PC-3 (cell line): ENCODE measurements at regions not wholly inside any gene's neighbourhood (a gene's known extent, or its start where the extent isn't known, plus 50 kb on each side); places are given as distances from the start of the nearest gene placed in this dataset.

ENCODE experiments used
- ATAC-seq: fragments of 200-7000 bp; cut with Tn5 transposase; 2 replicates; pipeline ENCODE4 v1.9.1; 2020; ENCODE audit warnings: mild to moderate bottlenecking, moderate library complexity
- BruUV-seq: library from RNA; stranded (reverse); fragments of 400-500 nt; replicated peaks from 2 replicates; lab custom pipeline; 2021; lab: Mats Ljungman, UMichigan
- CTCF ChIA-PET: fragments of 300-600 bp; sonication (Branson Sonifier 250); formaldehyde crosslinking; loops from one replicate; lab custom pipeline; 2022; ENCODE audit warnings: antibody characterized with exemption; lab: Charles Lee
- POLR2A ChIA-PET: fragments of 300-600 bp; sonication (Branson Sonifier 250); formaldehyde crosslinking; loops from one replicate; lab custom pipeline; 2022; ENCODE audit warnings: antibody characterized with exemption; ENCODE audit not compliant: unreplicated experiment; lab: Charles Lee
- DNase-seq: peaks from one replicate; pipeline ENCODE4 v3.0.0-alpha.2; 2015
- H2AFZ ChIP-seq: fragments of 300-600 bp; sonication (generic); 2 replicates; pipeline ENCODE4 v1.6.0; 2016; ENCODE audit warnings: antibody characterized with exemption, low read length
- H3F3A ChIP-seq: fragments of 300-600 bp; sonication (generic); one replicate; pipeline ENCODE4 v1.6.0; 2017; ENCODE audit warnings: antibody characterized with exemption, low read length, control low read depth, mild to moderate bottlenecking; ENCODE audit not compliant: unreplicated experiment
- H3K27ac ChIP-seq: fragments of 300-600 bp; sonication (generic); 2 replicates; pipeline ENCODE4 v1.5.1; 2016; ENCODE audit warnings: mild to moderate bottlenecking, low read length
- H3K27me3 ChIP-seq: fragments of 300-600 bp; sonication (generic); 2 replicates; pipeline ENCODE4 v1.6.1; 2016; ENCODE audit warnings: low read length, mixed read lengths
- H3K36me3 ChIP-seq: fragments of 300-600 bp; sonication (generic); 2 replicates; pipeline ENCODE4 v1.6.1; 2016; ENCODE audit warnings: low read depth, mixed run types, low read length, mixed read lengths
- H3K4me1 ChIP-seq: fragments of 300-600 bp; sonication (generic); 2 replicates; pipeline ENCODE4 v1.5.1; 2016; ENCODE audit warnings: low read length; ENCODE audit not compliant: insufficient read depth
- H3K4me2 ChIP-seq: fragments of 300-600 bp; sonication (generic); 2 replicates; pipeline ENCODE4 v1.6.0; 2016; ENCODE audit warnings: low read length
- H3K4me3 ChIP-seq: fragments of 300-600 bp; sonication (generic); 2 replicates; pipeline ENCODE4 v1.5.1; 2016; ENCODE audit warnings: mild to moderate bottlenecking, low read length, mixed read lengths
- H3K79me2 ChIP-seq: fragments of 300-600 bp; sonication (generic); 2 replicates; pipeline ENCODE4 v1.6.1; 2017; ENCODE audit warnings: low read length, mixed read lengths
- H3K9ac ChIP-seq: fragments of 300-600 bp; sonication (generic); 2 replicates; pipeline ENCODE4 v1.6.0; 2016; ENCODE audit warnings: mild to moderate bottlenecking, low read length
- H3K9me2 ChIP-seq: fragments of 300-600 bp; sonication (generic); replicated peaks from 2 replicates; pipeline ENCODE4 v1.6.1; 2016; ENCODE audit warnings: mixed run types, low read length, mixed read lengths
- H3K9me3 ChIP-seq: fragments of 300-600 bp; sonication (generic); 2 replicates; pipeline ENCODE4 v1.6.1; 2016; ENCODE audit warnings: low read length, mixed read lengths
- H4K20me1 ChIP-seq: fragments of 300-600 bp; sonication (generic); 2 replicates; pipeline ENCODE4 v1.6.1; 2016; ENCODE audit warnings: low read length, mixed read lengths
- EZH2 ChIP-seq: fragments of 300-600 bp; sonication (generic); IDR thresholded peaks from one replicate; pipeline ENCODE4 v1.6.1; 2017; ENCODE audit warnings: antibody characterized with exemption, mild to moderate bottlenecking, low read length; ENCODE audit not compliant: unreplicated experiment
- EZH2phosphoT487 ChIP-seq: fragments of 300-600 bp; sonication (generic); IDR thresholded peaks from 2 replicates; pipeline ENCODE4 v1.6.1; 2018; ENCODE audit warnings: mild to moderate bottlenecking, antibody characterized with exemption, low read length, borderline replicate concordance
- intact Hi-C: fragments of 100-400 bp; cut with micrococcal nuclease; formaldehyde crosslinking; loops from 2 replicates; pipeline ENCODE4 v1.9.0; 2023
- TF ChIP-seq, protein P1 (sequence below): fragments of 300-600 bp; sonication (generic); conservative IDR thresholded peaks from 2 replicates; pipeline ENCODE4 v1.5.1; 2017; ENCODE audit warnings: antibody characterized with exemption, low read depth, mild to moderate bottlenecking, low read length

GRCh38 chr17:59483860-59484259, 81.5 kb upstream of the DHX40 start:
- H3K9me3 ChIP-seq = no peaks in the 10 kb centered on the region
- intact Hi-C loops = no loop called here
- H3K4me1 ChIP-seq = no peaks in the 10 kb centered on the region
- DNase-seq = no peak
- no peak overlapping the region for H3K27ac ChIP-seq
- TF ChIP-seq EZH2 (no peak), EZH2phosphoT487 (no peak)
- TF ChIP-seq, protein P1, sequence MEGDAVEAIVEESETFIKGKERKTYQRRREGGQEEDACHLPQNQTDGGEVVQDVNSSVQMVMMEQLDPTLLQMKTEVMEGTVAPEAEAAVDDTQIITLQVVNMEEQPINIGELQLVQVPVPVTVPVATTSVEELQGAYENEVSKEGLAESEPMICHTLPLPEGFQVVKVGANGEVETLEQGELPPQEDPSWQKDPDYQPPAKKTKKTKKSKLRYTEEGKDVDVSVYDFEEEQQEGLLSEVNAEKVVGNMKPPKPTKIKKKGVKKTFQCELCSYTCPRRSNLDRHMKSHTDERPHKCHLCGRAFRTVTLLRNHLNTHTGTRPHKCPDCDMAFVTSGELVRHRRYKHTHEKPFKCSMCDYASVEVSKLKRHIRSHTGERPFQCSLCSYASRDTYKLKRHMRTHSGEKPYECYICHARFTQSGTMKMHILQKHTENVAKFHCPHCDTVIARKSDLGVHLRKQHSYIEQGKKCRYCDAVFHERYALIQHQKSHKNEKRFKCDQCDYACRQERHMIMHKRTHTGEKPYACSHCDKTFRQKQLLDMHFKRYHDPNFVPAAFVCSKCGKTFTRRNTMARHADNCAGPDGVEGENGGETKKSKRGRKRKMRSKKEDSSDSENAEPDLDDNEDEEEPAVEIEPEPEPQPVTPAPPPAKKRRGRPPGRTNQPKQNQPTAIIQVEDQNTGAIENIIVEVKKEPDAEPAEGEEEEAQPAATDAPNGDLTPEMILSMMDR = no peak
- H3K9me2 ChIP-seq = no peaks in the 10 kb centered on the region
- H3K4me3 ChIP-seq = no peak overlapping the region
- no peaks in the 10 kb centered on the region for H3K36me3 ChIP-seq
- ChIA-PET CTCF (no interaction called here), POLR2A (no interaction called here)
- ATAC-seq = no peak
- H3K27me3 ChIP-seq = peaks cover 16% of the 10 kb centered on the region; the same call in 1 of the 2 replicates
- H3K4me2 ChIP-seq = no peak overlapping the region
- H3K79me2 ChIP-seq = no peaks in the 10 kb centered on the region
- H3F3A ChIP-seq = no peaks in the 10 kb centered on the region
- H2AFZ ChIP-seq = no peak overlapping the region
- no peak overlapping the region for H3K9ac ChIP-seq
- H4K20me1 ChIP-seq = no peaks in the 10 kb centered on the region
- no TSS peak for BruUV-seq

DNA sequence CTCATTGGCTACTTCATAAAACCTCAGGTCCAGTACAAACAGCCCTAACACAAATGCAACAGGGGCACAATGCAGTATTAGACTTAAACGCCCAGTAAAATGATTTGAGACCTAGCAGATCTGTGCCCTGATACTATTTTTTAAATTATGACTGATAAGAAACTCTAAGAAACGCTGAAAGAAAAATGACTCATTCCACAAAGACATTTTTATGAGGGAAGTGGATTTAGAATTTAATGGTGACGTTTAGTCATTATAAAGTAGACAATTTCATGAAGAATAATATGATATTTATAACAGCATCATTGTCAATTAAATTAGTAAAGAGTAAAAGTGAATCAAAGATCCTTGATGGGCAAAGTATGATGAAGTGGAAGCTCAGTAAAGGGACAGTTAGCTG, 80.4 kb upstream of the DHX40 start:
- H3K4me3 ChIP-seq = no peak overlapping the region
- H4K20me1 ChIP-seq = no peaks in the 10 kb centered on the region
- no TSS peak for BruUV-seq
- H3K9ac ChIP-seq = no peak overlapping the region
- H2AFZ ChIP-seq = no peak overlapping the region
- POLR2A ChIA-PET = no interaction called here
- peak; percentile 61 for ATAC-seq
- peaks cover 16% of the 10 kb centered on the region; the same call in 1 of the 2 replicates for H3K27me3 ChIP-seq
- intact Hi-C loops = no loop called here
- H3K9me2 ChIP-seq = no peaks in the 10 kb centered on the region
- H3K9me3 ChIP-seq = no peaks in the 10 kb centered on the region
- CTCF ChIA-PET = interaction anchor here (0.6 kb wide), 1 partner anchor 71 kb away, joined by 3 read pairs; no protein-coding TSS in a partner anchor
- H3F3A ChIP-seq = no peaks in the 10 kb centered on the region
- no peaks in the 10 kb centered on the region for H3K36me3 ChIP-seq
- peak; percentile 55 for DNase-seq
- TF ChIP-seq, protein P1 = no peak
- TF ChIP-seq EZH2phosphoT487 (no peak), EZH2 (no peak)
- no peaks in the 10 kb centered on the region for H3K4me1 ChIP-seq
- H3K4me2 ChIP-seq = no peak overlapping the region
- H3K79me2 ChIP-seq = no peaks in the 10 kb centered on the region
- no peak overlapping the region for H3K27ac ChIP-seq

DNA sequence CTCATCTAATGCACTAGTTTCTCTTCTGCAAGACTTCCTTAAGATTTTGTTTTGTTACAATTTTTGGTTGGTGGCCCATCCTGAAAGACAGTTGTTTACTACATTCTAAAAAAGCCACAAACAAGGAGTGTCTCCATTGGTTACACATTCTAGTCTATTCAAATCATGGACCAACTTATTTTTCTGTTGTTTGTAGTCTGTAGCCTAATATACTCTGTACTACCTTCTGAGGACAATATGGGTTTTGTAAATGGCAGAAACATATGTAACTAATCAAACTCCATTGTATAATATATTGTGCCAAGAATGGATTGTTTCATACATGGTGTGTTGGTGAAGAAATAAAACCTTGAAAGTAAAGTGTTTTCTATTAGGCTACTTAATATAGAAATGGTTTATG, 79.5 kb upstream of the DHX40 start:
- CTCF ChIA-PET = no interaction called here
- TF ChIP-seq EZH2 (no peak), EZH2phosphoT487 (no peak)
- TF ChIP-seq, protein P1 = no peak
- no peak overlapping the region for H2AFZ ChIP-seq
- H3K4me1 ChIP-seq = no peaks in the 10 kb centered on the region
- no peak overlapping the region for H3K9ac ChIP-seq
- no peaks in the 10 kb centered on the region for H3K79me2 ChIP-seq
- H3K36me3 ChIP-seq = no peaks in the 10 kb centered on the region
- no TSS peak for BruUV-seq
- no peaks in the 10 kb centered on the region for H3K9me2 ChIP-seq
- no peak for DNase-seq
- POLR2A ChIA-PET = no interaction called here
- peaks cover 16% of the 10 kb centered on the region; the same call in 1 of the 2 replicates for H3K27me3 ChIP-seq
- no peak overlapping the region for H3K27ac ChIP-seq
- intact Hi-C loops = no loop called here
- H3F3A ChIP-seq = no peaks in the 10 kb centered on the region
- H4K20me1 ChIP-seq = no peaks in the 10 kb centered on the region
- no peaks in the 10 kb centered on the region for H3K9me3 ChIP-seq
- H3K4me3 ChIP-seq = no peak overlapping the region
- ATAC-seq = no peak
- H3K4me2 ChIP-seq = no peak overlapping the region
